Right forelimb (tissue), 1 donor: ENCODE measurements at regions not wholly inside any gene's neighbourhood (a gene's known extent, or its start where the extent isn't known, plus 50 kb on each side); places are given as distances from the start of the nearest gene placed in this dataset.
"Not testable (repeated sequence)": the region's sequence is repeated elsewhere in the genome, so short reads cannot be mapped to it uniquely, and the experiment has no call there.

Source experiments
- DNase-seq: peaks from one replicate; pipeline ENCODE4 v3.0.0-alpha.2; 2018

DNA sequence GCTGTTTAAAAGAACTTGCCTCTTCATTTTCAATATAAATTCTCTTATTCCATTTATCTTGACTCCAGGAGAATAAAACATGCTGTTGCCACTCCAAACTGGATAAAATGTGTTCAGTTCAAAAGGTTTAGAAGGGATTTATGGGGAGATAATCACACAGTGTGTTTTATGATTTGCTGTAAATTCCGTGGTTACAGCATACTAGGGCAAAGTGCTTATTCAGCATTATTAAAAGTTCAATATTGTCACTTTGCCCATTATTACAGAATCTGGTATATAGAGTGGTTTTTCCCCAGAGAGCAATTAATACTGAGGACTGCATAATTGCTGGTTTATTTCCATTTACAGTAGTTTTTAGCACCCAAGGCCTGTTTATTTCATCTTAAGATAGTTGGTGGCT, 780.9 kb upstream of the RAG2 start:
- no peak for DNase-seq

GRCh38 chr11:37372667-37373066, 774.6 kb upstream of the RAG2 start:
- DNase-seq, result no peak

DNA sequence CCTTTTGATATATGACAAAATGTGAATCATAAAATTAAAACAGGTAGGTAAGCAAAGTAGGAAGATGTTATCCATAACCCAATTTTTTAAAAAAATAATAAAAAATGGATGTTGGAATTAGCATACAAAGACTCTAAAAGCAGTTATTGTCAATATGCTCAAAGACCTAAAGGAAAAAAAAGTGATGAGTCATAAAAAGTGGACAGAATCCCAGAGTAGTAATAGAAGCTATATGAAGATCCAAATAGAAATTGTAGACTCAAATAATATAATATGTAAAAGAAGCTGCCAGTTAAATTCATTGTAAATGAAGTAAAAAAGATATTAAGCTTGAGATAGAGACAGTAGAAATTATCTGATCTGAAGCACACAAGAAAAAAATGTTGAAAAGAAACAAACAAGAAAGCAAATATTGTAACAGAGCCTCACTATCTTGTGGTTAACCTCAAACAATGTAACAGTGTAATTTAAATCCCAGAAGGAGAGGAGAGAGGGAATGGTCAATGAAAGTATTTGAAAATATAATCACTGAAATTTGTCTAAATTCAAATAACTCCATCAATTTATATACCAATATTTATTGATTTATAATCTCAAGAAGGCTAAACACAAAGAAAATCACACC, 773.4 kb upstream of the RAG2 start:
- no peak for DNase-seq

DNA sequence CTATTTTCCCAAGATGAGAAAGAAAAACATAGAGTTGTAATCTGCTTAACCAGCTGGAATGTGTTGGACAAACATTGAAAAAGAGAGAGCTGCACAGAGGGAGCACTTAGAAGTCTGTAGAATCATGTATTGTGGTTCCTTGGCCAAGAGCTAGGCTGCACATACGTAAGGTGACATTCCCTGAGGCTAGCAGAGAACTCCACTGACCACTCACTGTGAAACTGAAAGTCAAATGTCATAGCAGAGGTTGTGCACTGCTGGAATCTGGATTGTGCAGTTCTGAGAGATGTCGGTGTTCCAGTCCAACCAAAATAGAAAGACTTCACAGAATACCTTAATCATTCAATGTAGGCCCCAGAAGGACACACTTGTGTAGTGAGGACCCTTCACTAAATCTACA, 772.8 kb upstream of the RAG2 start:
- DNase-seq, result no peak

- DNase-seq, result no peak
These were observed 766.3 kb upstream of the RAG2 start for GRCh38 chr11:37364246-37364839.

DNA sequence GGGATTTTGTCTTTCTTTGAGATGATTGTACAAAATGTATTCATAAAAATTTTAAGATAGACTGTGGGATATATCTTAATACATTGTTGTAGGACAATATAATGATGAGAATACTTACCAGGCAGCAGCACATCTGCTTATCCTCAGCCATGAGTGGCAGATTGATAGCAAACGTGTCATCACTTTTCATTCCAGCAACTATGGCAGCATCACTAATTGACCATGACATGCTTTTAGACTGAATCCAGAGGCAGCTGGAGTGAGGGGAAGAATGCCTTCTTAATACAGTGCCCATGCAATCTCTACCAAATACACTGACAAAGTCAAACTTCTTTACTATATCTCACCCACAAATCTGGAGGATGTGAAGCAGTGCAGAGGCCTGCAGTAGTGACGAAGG, 755.2 kb upstream of the RAG2 start:
- DNase-seq, result no peak

DNA sequence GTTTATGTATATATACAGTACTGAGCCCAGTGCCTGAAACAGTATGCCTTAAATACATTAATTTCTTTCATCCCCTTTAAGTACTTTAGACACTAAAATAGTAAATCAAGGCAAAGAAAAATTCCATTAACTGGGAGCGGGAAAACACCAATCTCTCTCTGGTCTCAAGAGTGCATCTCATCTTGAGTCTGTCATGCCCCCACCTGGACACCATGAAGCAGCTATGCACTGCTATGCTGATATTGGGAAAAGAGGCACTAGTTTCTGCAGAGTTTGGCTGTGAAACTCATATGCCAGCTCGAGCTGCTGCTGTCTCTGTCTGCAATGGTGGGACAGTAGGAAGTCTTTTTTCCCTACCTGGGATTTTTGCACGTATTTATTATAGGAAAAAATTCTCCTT, 754.4 kb upstream of the RAG2 start:
- no peak for DNase-seq

DNA sequence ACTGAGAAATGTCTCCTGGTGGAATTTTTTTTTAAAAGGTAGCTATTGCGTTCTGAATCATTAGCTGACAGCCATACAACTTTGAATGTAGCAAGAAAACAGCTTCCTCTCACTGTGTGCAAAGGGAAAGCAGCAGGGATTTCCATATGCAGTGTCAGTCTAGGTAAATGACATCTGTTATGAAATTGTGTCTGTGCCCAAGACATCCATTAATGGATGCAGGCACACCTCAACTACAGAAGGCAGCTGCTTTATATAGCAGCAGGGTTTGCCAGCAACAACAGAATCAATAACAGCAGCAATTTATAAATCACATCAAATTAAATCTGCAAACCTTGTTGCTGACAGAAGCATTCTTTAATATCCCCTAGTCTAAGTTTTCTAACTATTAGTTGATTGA, 745.3 kb upstream of the RAG2 start:
- DNase-seq, result no peak

DNA sequence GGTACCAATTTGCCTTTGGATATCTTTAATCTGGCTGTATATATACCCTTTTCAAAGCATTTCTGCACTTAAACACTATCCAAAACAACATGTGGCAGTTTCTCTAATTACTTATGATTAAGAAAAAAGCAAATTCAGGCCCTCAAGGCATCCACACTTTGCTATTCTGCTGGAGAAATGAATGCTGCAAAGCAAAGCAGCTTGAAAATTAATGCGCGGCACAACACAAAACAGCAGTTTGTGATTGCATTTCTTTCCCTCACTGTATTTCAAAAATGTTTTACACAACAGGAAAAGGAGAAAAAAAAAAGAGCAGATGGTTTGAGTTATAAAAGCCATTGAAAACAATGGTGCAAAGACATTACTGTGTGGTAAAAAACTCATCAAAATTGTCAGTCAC, 738.4 kb upstream of the RAG2 start:
- DNase-seq, result no peak

- DNase-seq, result no peak
These were observed 735.3 kb upstream of the RAG2 start for GRCh38 chr11:37333345-37333744.

DNA sequence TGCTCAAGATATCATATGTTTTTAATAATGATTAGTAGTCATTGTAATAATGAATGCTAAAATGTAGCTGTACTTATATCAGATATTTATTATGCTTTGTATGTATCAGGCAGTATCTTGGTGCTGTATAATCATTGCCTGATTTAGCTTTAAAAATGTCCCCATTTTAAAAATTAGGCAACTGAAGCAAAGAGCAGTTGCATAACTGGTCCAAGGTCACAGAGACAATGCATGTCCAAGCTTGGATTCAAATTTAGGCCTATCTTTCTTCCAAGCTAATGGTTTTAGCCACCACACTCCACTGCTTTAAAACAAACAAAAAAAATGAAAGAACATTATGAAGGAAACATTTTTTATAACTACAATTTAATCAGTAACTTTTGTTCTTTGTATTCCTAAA, 725.8 kb upstream of the RAG2 start:
- no peak for DNase-seq

- no peak for DNase-seq
These were observed 724.5 kb upstream of the RAG2 start for GRCh38 chr11:37322333-37323194.

DNA sequence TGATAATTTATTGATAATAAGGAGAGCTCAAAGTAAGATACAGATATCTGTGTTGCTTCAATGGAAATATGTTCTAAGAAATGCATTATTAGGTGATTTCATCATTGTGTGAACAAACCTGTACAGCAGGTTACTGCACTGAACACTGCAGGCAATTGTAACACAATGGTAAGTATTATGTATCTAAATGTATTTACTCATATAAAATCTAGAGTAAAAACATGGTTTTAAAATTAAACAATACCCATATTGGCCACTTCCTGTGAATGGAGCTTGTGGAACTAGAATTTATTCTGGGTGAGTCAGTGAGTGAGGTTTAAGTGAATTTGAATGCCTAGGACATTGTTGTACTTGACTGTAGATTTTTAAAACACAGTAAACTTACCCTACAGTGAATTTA, 722.9 kb upstream of the RAG2 start:
- no peak for DNase-seq

DNA sequence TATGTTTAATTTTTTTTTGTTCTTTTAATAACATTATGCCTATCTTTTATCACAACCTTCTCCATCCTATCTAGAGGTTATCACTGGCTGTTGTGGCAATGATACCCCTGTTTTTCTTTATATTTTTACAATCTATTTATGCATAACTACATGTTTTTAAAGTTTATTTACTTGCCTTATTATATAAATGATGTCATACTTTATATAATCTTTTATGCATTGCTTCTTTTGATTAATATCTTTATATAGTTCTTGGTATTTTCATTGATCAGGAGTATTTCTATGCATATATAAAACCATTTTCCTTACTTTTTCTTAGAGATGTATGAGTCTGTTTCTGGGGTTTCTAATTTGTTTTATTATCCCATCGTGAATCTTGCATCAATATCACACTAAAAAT, 719.8 kb upstream of the RAG2 start:
- DNase-seq, result no peak

GRCh38 chr11:37313266-37313665, 715.2 kb upstream of the RAG2 start:
- DNase-seq, result no peak

DNA sequence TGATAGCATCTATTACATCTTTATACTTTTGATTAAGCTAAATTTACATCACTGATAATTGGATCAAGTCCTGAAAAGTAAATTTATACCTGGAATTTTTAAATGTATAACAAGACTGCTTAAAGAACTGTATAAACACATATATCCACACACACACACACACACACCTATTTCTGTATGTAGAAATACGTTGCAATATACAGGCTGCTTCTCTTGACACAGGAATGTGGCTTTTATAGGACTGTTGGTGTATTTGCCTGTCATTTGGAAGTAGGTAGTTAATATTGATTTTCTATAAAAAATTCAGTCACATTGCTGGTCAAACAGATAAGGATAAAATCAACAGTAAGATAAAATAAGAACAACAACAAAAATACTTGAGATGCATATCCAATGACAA, 708.5 kb upstream of the RAG2 start:
- DNase-seq, result no peak

DNA sequence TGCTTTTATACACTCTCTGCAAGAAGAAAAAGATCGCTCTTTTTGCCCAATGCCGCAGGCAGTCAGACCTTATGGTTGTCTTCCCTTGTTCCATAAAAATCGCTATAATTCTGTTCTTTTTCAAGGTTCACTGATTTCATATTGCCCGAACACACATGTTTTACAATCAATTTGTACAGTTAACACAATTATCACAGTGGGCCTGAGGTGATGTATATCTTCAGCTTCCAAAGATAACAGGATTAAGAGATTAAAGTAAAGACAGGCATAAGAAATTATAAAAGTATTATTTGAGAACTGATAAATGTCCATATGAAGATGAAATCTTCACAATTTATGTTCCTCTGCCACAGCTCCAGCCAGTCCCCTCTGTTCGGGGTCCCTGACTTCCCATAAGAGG, 703.4 kb upstream of the RAG2 start:
- DNase-seq, result not testable (repeated sequence)

- DNase-seq, result no peak
These were observed 700.1 kb upstream of the RAG2 start for GRCh38 chr11:37298173-37298572.

- no peak for DNase-seq
These were observed 688.9 kb upstream of the RAG2 start for GRCh38 chr11:37286890-37287289.

GRCh38 chr11:37282367-37282766, 684.3 kb upstream of the RAG2 start:
- DNase-seq, result no peak

- DNase-seq, result no peak
These were observed 682.2 kb upstream of the RAG2 start for GRCh38 chr11:37280200-37280599.

GRCh38 chr11:37277896-37278465, 679.9 kb upstream of the RAG2 start:
- no peak for DNase-seq

DNA sequence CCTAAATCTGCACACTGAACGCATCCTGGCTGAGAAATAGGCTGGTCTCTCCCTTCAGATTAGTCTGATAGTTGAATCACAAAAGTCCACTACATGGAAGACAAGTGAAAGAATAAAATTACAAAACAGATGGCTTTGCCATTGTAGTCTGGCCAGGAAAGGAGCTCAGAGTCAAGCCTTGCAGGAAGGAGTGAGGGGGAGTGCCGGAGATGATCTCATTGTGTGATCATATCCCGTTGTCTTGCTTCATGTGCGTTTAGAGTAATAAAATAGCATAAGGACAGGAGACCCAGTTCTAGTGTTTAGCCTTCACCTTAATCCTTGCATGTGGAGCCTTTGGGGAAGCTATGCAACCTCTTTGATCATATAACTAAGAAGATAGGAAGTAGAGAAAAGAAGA, 666.7 kb upstream of the RAG2 start:
- DNase-seq, result no peak

- DNase-seq, result no peak
These were observed 666.0 kb upstream of the RAG2 start for GRCh38 chr11:37264060-37264459.
